ENCODE measurements at regions not wholly inside any gene's neighbourhood (a gene's known extent, or its start where the extent isn't known, plus 50 kb on each side); places are given as distances from the start of the nearest gene placed in this dataset.

GRCh38 chr13:112000888-112001287, 66.1 kb upstream of the SOX1 start:
- no peak overlapping the region for H3K18ac ChIP-seq (ENCODE audit: extremely low read depth, low read length)
- no peak overlapping the region for H4K91ac ChIP-seq (replicated peaks; ENCODE audit: insufficient read length, low read length)
- no peak overlapping the region for H2BK5ac ChIP-seq (ENCODE audit: low read depth, low read length)
- TF ChIP-seq RBBP5 (IDR thresholded peaks at IDR 0.05; ENCODE audit: borderline replicate concordance, low read depth, low read length) = no peak
- no peak for TF ChIP-seq HDAC6 (IDR thresholded peaks at IDR 0.05; ENCODE audit: low read depth, low read length)
- no peak for TF ChIP-seq CBX8 (IDR thresholded peaks at IDR 0.05; ENCODE audit: borderline replicate concordance, low read depth, low read length)
- TF ChIP-seq MAFK (IDR thresholded peaks at IDR 0.05; ENCODE audit: low read depth, low read length) = no peak
- no peak for TF ChIP-seq BACH1 (IDR thresholded peaks at IDR 0.05; ENCODE audit: low read length)
- TF ChIP-seq RXRA (IDR thresholded peaks at IDR 0.05; ENCODE audit: insufficient read depth, low read depth, low read length) = no peak
- no peak for TF ChIP-seq CREB1 (IDR thresholded peaks at IDR 0.05)
- TF ChIP-seq SUZ12 (IDR thresholded peaks at IDR 0.05; ENCODE audit: low read length) = no peak
- TF ChIP-seq TBP (IDR thresholded peaks at IDR 0.05; ENCODE audit: low read depth, low read length) = no peak
- TF ChIP-seq GABPA (IDR thresholded peaks at IDR 0.05; ENCODE audit: borderline replicate concordance, insufficient read depth, low read length) = no peak
- no peak for TF ChIP-seq SIN3A (conservative IDR thresholded peaks at IDR 0.05 in 1 of 2, IDR thresholded peaks at IDR 0.05 in 1 of 2; ENCODE audit: low read depth in 1 of 2, low read length in 2 of 2)
- TF ChIP-seq BRCA1 (IDR thresholded peaks at IDR 0.05; ENCODE audit: low read depth, low read length) = no peak
- H2BK15ac ChIP-seq (ENCODE audit: low read length) = no peak overlapping the region
- H3K9me3 ChIP-seq (ENCODE audit: insufficient read depth in 2 of 2, low read depth in 1 of 2, low read length in 1 of 2) = 0 out of 4 replicates have a peak, but pooled peaks cover 0 to 2% of the 10 kb centered on the region in 2 experiments
- WGBS, 2 experiments (ENCODE audit: extremely low coverage in 1 of 2, insufficient coverage in 1 of 2, insufficient read length in 1 of 2, insufficient replicate concordance in 2 of 2, low coverage in 1 of 2, low lambda C conversion rate in 2 of 2, missing lambda C conversion rate in 1 of 2) = 93% methylated on average over 4 of the region's 4 CpGs; no CpG with 5 or more reads in 1 of the 2 experiments
- H4K8ac ChIP-seq (ENCODE audit: extremely low read depth, insufficient read depth, low read length) = no peak overlapping the region
- no peaks in the 10 kb centered on the region for H3K4me1 ChIP-seq (replicated peaks in 1 of 4; ENCODE audit: control insufficient read depth in 3 of 4, insufficient read depth in 4 of 4, low read length in 3 of 4)
- H3K23ac ChIP-seq (ENCODE audit: insufficient read length) = no peak overlapping the region
- H3K14ac ChIP-seq (ENCODE audit: insufficient read length) = no peak overlapping the region
- peaks cover 21 to 63% (median 49%) of the 10 kb centered on the region in 4 experiments for H3K27me3 ChIP-seq (replicated peaks in 1 of 4; ENCODE audit: control insufficient read depth in 3 of 4, extremely low read depth in 1 of 4, insufficient read depth in 3 of 4, low read length in 3 of 4)
- no peak overlapping the region for H3K9ac ChIP-seq (replicated peaks in 1 of 4; ENCODE audit: extremely low read depth in 1 of 4, low read depth in 3 of 4, low read length in 3 of 4)
- peaks cover 4% of the 10 kb centered on the region; the same call in 1 of the 2 replicates for H3K23me2 ChIP-seq (ENCODE audit: low read depth, low read length)
- DNase-seq (ENCODE audit: low read depth in 1 of 2, low spot score in 2 of 2) = no peak
- no peaks in the 10 kb centered on the region for H3K79me1 ChIP-seq (ENCODE audit: low read depth, low read length)
- H2BK20ac ChIP-seq (ENCODE audit: low read length) = no peak overlapping the region
- no peak overlapping the region for H3K4me2 ChIP-seq (ENCODE audit: insufficient read depth in 1 of 2, low read depth in 2 of 2, low read length in 2 of 2)
- no peak overlapping the region for H2AFZ ChIP-seq (ENCODE audit: low read length)
- H2BK12ac ChIP-seq (ENCODE audit: low read depth, low read length) = no peak overlapping the region
- H2BK120ac ChIP-seq (replicated peaks; ENCODE audit: low read depth, low read length) = no peak overlapping the region
- H3K27ac ChIP-seq (ENCODE audit: low read depth, low read length) = no peak overlapping the region
- ChIA-PET POLR2A (ENCODE audit: partially characterized antibody) (no interaction called here), CTCF (ENCODE audit: partially characterized antibody) (no interaction called here)
- no peak overlapping the region for H3K56ac ChIP-seq (replicated peaks; ENCODE audit: insufficient read length, low read depth, low read length)
- no peak for FAIRE-seq
- H4K5ac ChIP-seq (ENCODE audit: insufficient read length, low read depth, low read length) = no peak overlapping the region
- no peaks in the 10 kb centered on the region for H3K36me3 ChIP-seq (ENCODE audit: control insufficient read depth in 2 of 4, insufficient read depth in 4 of 4, low read length in 3 of 4)
- H2AK5ac ChIP-seq (ENCODE audit: low read depth, low read length) = no peak overlapping the region
- H3K4ac ChIP-seq (replicated peaks; ENCODE audit: insufficient read length, low read depth, low read length) = no peak overlapping the region
- no peak overlapping the region for H3K4me3 ChIP-seq (ENCODE audit: extremely low read depth in 1 of 4, insufficient read depth in 2 of 4, low read depth in 3 of 4, low read length in 4 of 4)
- H3K79me2 ChIP-seq (ENCODE audit: control insufficient read depth in 1 of 2, insufficient read depth in 2 of 2, low read length in 2 of 2) = no peaks in the 10 kb centered on the region
- peaks cover 0 to 1% of the 10 kb centered on the region in 2 experiments for H4K20me1 ChIP-seq (replicated peaks in 1 of 2; ENCODE audit: control insufficient read depth in 1 of 2, insufficient read depth in 2 of 2, low read length in 2 of 2)
